ENCODE measurements at regions not wholly inside any gene's neighbourhood (a gene's known extent, or its start where the extent isn't known, plus 50 kb on each side); places are given as distances from the start of the nearest gene placed in this dataset.

DNA sequence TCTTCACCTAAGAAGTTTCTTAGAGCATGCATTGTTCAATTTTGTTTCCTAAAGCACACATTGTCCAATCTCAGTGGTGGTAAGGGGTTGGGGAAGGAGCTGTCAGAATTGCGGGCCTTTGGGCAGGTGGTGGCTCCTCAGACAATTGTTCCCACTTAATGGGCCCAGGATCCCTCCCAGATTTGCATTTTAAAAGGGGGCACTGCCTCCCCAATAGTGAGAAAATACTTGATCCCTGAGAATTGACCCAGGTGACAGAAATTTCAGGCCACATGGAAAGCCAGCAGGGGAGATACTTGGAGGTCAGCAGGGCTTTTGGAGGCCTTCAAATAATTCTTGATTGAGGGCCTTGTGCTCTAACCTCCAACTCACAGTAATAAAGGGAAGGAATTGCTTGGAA is 217.1 kb downstream of the ZNF674 start:
- TF ChIP-seq, protein P1, sequence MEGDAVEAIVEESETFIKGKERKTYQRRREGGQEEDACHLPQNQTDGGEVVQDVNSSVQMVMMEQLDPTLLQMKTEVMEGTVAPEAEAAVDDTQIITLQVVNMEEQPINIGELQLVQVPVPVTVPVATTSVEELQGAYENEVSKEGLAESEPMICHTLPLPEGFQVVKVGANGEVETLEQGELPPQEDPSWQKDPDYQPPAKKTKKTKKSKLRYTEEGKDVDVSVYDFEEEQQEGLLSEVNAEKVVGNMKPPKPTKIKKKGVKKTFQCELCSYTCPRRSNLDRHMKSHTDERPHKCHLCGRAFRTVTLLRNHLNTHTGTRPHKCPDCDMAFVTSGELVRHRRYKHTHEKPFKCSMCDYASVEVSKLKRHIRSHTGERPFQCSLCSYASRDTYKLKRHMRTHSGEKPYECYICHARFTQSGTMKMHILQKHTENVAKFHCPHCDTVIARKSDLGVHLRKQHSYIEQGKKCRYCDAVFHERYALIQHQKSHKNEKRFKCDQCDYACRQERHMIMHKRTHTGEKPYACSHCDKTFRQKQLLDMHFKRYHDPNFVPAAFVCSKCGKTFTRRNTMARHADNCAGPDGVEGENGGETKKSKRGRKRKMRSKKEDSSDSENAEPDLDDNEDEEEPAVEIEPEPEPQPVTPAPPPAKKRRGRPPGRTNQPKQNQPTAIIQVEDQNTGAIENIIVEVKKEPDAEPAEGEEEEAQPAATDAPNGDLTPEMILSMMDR (IDR thresholded peaks at IDR 0.05), result no peak
- TF ChIP-seq POLR2A (IDR thresholded peaks at IDR 0.05) (no peak), EP300 (IDR thresholded peaks at IDR 0.05) (no peak), POLR2AphosphoS5 (IDR thresholded peaks at IDR 0.05) (no peak)
